ENCODE measurements at regions not wholly inside any gene's neighbourhood (a gene's known extent, or its start where the extent isn't known, plus 50 kb on each side); places are given as distances from the start of the nearest gene placed in this dataset.

GRCh38 chr18:70459731-70460130 is 170.9 kb downstream of the SOCS6 start:
- H3K27me3 ChIP-seq = no peaks in the 10 kb centered on the region
- TF ChIP-seq CTCF (IDR thresholded peaks at IDR 0.05; ENCODE audit: low read depth, low read length) = no peak
- DNase-seq (ENCODE audit: low read depth in 1 of 2, low spot score in 1 of 2) = no peak

GRCh38 chr18:70459251-70459650 is 170.4 kb downstream of the SOCS6 start:
- DNase-seq (ENCODE audit: low read depth in 1 of 2, low spot score in 1 of 2) = no peak
- H3K27me3 ChIP-seq = no peaks in the 10 kb centered on the region
- H3K27ac ChIP-seq = no peak overlapping the region
- H3K9me3 ChIP-seq (ENCODE audit: low read depth) = no peaks in the 10 kb centered on the region
- no peaks in the 10 kb centered on the region for H3K4me1 ChIP-seq (ENCODE audit: low read depth)
- no peaks in the 10 kb centered on the region for H3K36me3 ChIP-seq
- no peak for TF ChIP-seq CTCF (IDR thresholded peaks at IDR 0.05; ENCODE audit: low read depth, low read length)
- no peak overlapping the region for H3K4me3 ChIP-seq

More at GRCh38 chr18:70459731-70460130, 170.9 kb downstream of the SOCS6 start:
- H3K4me1 ChIP-seq (ENCODE audit: low read depth) = no peaks in the 10 kb centered on the region
- H3K36me3 ChIP-seq = no peaks in the 10 kb centered on the region
- no peaks in the 10 kb centered on the region for H3K9me3 ChIP-seq (ENCODE audit: low read depth)
- no peak overlapping the region for H3K27ac ChIP-seq
- no peak overlapping the region for H3K4me3 ChIP-seq

- no peak for DNase-seq (ENCODE audit: low read depth in 1 of 2, low spot score in 1 of 2)
- no peaks in the 10 kb centered on the region for H3K4me1 ChIP-seq (ENCODE audit: low read depth)
- H3K27me3 ChIP-seq = no peaks in the 10 kb centered on the region
- H3K27ac ChIP-seq = no peak overlapping the region
- H3K36me3 ChIP-seq = no peaks in the 10 kb centered on the region
- no peak overlapping the region for H3K4me3 ChIP-seq
- no peak for TF ChIP-seq CTCF (IDR thresholded peaks at IDR 0.05; ENCODE audit: low read depth, low read length)
- no peaks in the 10 kb centered on the region for H3K9me3 ChIP-seq (ENCODE audit: low read depth)
These were observed 168.9 kb downstream of the SOCS6 start for GRCh38 chr18:70457788-70458187.

- H3K36me3 ChIP-seq = no peaks in the 10 kb centered on the region
- no peaks in the 10 kb centered on the region for H3K27me3 ChIP-seq
- no peak for TF ChIP-seq CTCF (IDR thresholded peaks at IDR 0.05; ENCODE audit: low read depth, low read length)
- no peaks in the 10 kb centered on the region for H3K4me1 ChIP-seq (ENCODE audit: low read depth)
- DNase-seq (ENCODE audit: low read depth in 1 of 2, low spot score in 1 of 2) = no peak
- no peak overlapping the region for H3K27ac ChIP-seq
- no peaks in the 10 kb centered on the region for H3K9me3 ChIP-seq (ENCODE audit: low read depth)
- no peak overlapping the region for H3K4me3 ChIP-seq
These were observed 168.4 kb downstream of the SOCS6 start for GRCh38 chr18:70457223-70457622.

- Histone ChIP-seq H3K27me3 (no peaks in the 10 kb centered on the region), H3K36me3 (no peaks in the 10 kb centered on the region), H3K4me1 (ENCODE audit: low read depth) (no peaks in the 10 kb centered on the region), H3K9me3 (ENCODE audit: low read depth) (no peaks in the 10 kb centered on the region), H3K4me3 (no peak overlapping the region), H3K27ac (no peak overlapping the region)
- no peak for TF ChIP-seq CTCF (IDR thresholded peaks at IDR 0.05; ENCODE audit: low read depth, low read length)
- DNase-seq (ENCODE audit: low read depth in 1 of 2, low spot score in 1 of 2) = no peak
These were observed 167.5 kb downstream of the SOCS6 start for GRCh38 chr18:70456376-70456775.

GRCh38 chr18:70455731-70456130 is 166.9 kb downstream of the SOCS6 start:
- no peak for DNase-seq (ENCODE audit: low read depth in 1 of 2, low spot score in 1 of 2)
- no peak for TF ChIP-seq CTCF (IDR thresholded peaks at IDR 0.05; ENCODE audit: low read depth, low read length)
- Histone ChIP-seq H3K27ac (no peak overlapping the region), H3K27me3 (no peaks in the 10 kb centered on the region), H3K9me3 (ENCODE audit: low read depth) (no peaks in the 10 kb centered on the region), H3K4me3 (no peak overlapping the region), H3K4me1 (ENCODE audit: low read depth) (no peaks in the 10 kb centered on the region), H3K36me3 (no peaks in the 10 kb centered on the region)

All from cardiac muscle cell (in vitro differentiated cells and primary cell).